BE2C (cell line): ENCODE measurements at regions not wholly inside any gene's neighbourhood (a gene's known extent, or its start where the extent isn't known, plus 50 kb on each side); places are given as distances from the start of the nearest gene placed in this dataset.
"Not testable (repeated sequence)": the region's sequence is repeated elsewhere in the genome, so short reads cannot be mapped to it uniquely, and the experiment has no call there.

Source experiments
- DNase-seq: peaks from one replicate; pipeline ENCODE4 v3.0.0-alpha.2; 2020
- H3K27me3 ChIP-seq: fragments of 250-450 bp; sonication (Bioruptor Pico); 2 replicates; pipeline ENCODE4 v1.5.1; 2020; ENCODE audit warnings: mild to moderate bottlenecking
- H3K36me3 ChIP-seq: fragments of 250-450 bp; sonication (Bioruptor Pico); 2 replicates; pipeline ENCODE4 v1.5.1; 2020; ENCODE audit warnings: mild to moderate bottlenecking
- H3K4me1 ChIP-seq: fragments of 250-450 bp; sonication (Bioruptor Pico); 2 replicates; pipeline ENCODE4 v1.5.1; 2020
- H3K4me3 ChIP-seq: 2 replicates; pipeline ENCODE4 v1.5.1; 2011; ENCODE audit warnings: low read depth, low read length
- H3K9me3 ChIP-seq: fragments of 250-450 bp; sonication (Bioruptor Pico); 2 replicates; pipeline ENCODE4 v1.5.1; 2020
- CTCF ChIP-seq: IDR thresholded peaks from 2 replicates; pipeline ENCODE4 v1.5.1; 2012; ENCODE audit warnings: mild to moderate bottlenecking, low read depth, low read length

- Histone ChIP-seq H3K9me3 (no peaks in the 10 kb centered on the region), H3K27me3 (no peaks in the 10 kb centered on the region; the same call in 1 of the 2 replicates), H3K4me3 (no peak overlapping the region), H3K4me1 (no peaks in the 10 kb centered on the region), H3K36me3 (no peaks in the 10 kb centered on the region)
- TF ChIP-seq CTCF, result no peak
- DNase-seq, result no peak
Observed at GRCh38 chr16:31810863-31811262, 62.7 kb upstream of the ZNF267 start.

GRCh38 chr16:31816141-31816540 is 57.5 kb upstream of the ZNF267 start:
- H3K9me3 ChIP-seq, H3K4me1 ChIP-seq, H3K4me3 ChIP-seq, DNase-seq, H3K36me3 ChIP-seq, H3K27me3 ChIP-seq: not testable (repeated sequence)

GRCh38 chr16:31819386-31819785 is 54.2 kb upstream of the ZNF267 start:
- no peak overlapping the region for H3K4me3 ChIP-seq
- DNase-seq, result no peak
- H3K9me3 ChIP-seq, result no peaks in the 10 kb centered on the region
- H3K36me3 ChIP-seq, result no peaks in the 10 kb centered on the region
- H3K27me3 ChIP-seq, result no peaks in the 10 kb centered on the region; the same call in 1 of the 2 replicates
- no peaks in the 10 kb centered on the region for H3K4me1 ChIP-seq
- TF ChIP-seq CTCF, result no peak

- Histone ChIP-seq H3K9me3 (no peaks in the 10 kb centered on the region), H3K36me3 (no peaks in the 10 kb centered on the region), H3K4me1 (no peaks in the 10 kb centered on the region), H3K27me3 (no peaks in the 10 kb centered on the region; the same call in 1 of the 2 replicates), H3K4me3 (no peak overlapping the region)
- no peak for DNase-seq
- TF ChIP-seq CTCF, result no peak
Observed at GRCh38 chr16:31819948-31820347, 53.7 kb upstream of the ZNF267 start.
